Cerebellar nuclear complex (tissue), 1 donor: ENCODE measurements at regions not wholly inside any gene's neighbourhood (a gene's known extent, or its start where the extent isn't known, plus 50 kb on each side); places are given as distances from the start of the nearest gene placed in this dataset.

ENCODE experiments used
- DNase-seq, 2 experiments: peaks; one replicate each; lab custom pipeline; 2025; lab: John Stamatoyannopoulos, UW

GRCh38 chr2:150417278-150417677 is 70.2 kb downstream of the RND3 start:
- DNase-seq = no peak

- no peak for DNase-seq
Measured at GRCh38 chr2:150415022-150415421, 72.4 kb downstream of the RND3 start.

- no peak for DNase-seq
Measured at GRCh38 chr2:150413910-150414309, 73.6 kb downstream of the RND3 start.

GRCh38 chr2:150413366-150413765 is 74.1 kb downstream of the RND3 start:
- no peak for DNase-seq

GRCh38 chr2:150410809-150411208 is 76.7 kb downstream of the RND3 start:
- no peak for DNase-seq

GRCh38 chr2:150409196-150409595 is 78.3 kb downstream of the RND3 start:
- DNase-seq = no peak

GRCh38 chr2:150404147-150404546 is 83.3 kb downstream of the RND3 start:
- no peak for DNase-seq

- no peak for DNase-seq
Measured at GRCh38 chr2:150403457-150403856, 84.0 kb downstream of the RND3 start.

GRCh38 chr2:150402953-150403352 is 84.5 kb downstream of the RND3 start:
- no peak for DNase-seq

GRCh38 chr2:150400849-150401248 is 86.6 kb downstream of the RND3 start:
- no peak for DNase-seq

GRCh38 chr2:150392614-150393013 is 94.9 kb downstream of the RND3 start:
- no peak for DNase-seq

- no peak for DNase-seq
Measured at GRCh38 chr2:150391779-150392178, 95.7 kb downstream of the RND3 start.

GRCh38 chr2:150389447-150389846 is 98.0 kb downstream of the RND3 start:
- DNase-seq = no peak

GRCh38 chr2:150388289-150388625 is 99.2 kb downstream of the RND3 start:
- no peak for DNase-seq

- DNase-seq = no peak
Measured at GRCh38 chr2:150387586-150388288, 99.7 kb downstream of the RND3 start.

- DNase-seq = no peak
Measured at GRCh38 chr2:150385211-150385610, 102.3 kb downstream of the RND3 start.

GRCh38 chr2:150383587-150383986 is 103.9 kb downstream of the RND3 start:
- no peak for DNase-seq

GRCh38 chr2:150379166-150379565 is 108.3 kb downstream of the RND3 start:
- no peak for DNase-seq

GRCh38 chr2:150378686-150379085 is 108.8 kb downstream of the RND3 start:
- DNase-seq = no peak

GRCh38 chr2:150376553-150377335 is 110.7 kb downstream of the RND3 start:
- DNase-seq = no peak

GRCh38 chr2:150375333-150375732 is 112.1 kb downstream of the RND3 start:
- DNase-seq = no peak

- DNase-seq = no peak
Measured at GRCh38 chr2:150374492-150374891, 113.0 kb downstream of the RND3 start.

- DNase-seq = no peak
Measured at GRCh38 chr2:150373374-150373773, 114.1 kb downstream of the RND3 start.
